Transverse colon (tissue), 4 donors: ENCODE measurements at regions not wholly inside any gene's neighbourhood (a gene's known extent, or its start where the extent isn't known, plus 50 kb on each side); places are given as distances from the start of the nearest gene placed in this dataset.

Source experiments
- DNase-seq: peaks from one replicate; pipeline ENCODE4 v3.0.0-alpha.2; 2019
- H3K27ac ChIP-seq, 4 donors: fragments of 200-600 bp; sonication (generic); 2 replicates each; pipeline ENCODE4 v1.5.1; 2016 to 2018; ENCODE audit warnings: inconsistent platforms in 4 of 4
- H3K27me3 ChIP-seq: fragments of 200-600 bp; sonication (generic); 2 replicates; pipeline ENCODE4 v1.5.1; 2017; ENCODE audit warnings: inconsistent platforms
- H3K36me3 ChIP-seq, 4 donors: fragments of 200-600 bp; sonication (generic); 2 replicates each; pipeline ENCODE4 v1.5.1; 2017 to 2019; ENCODE audit warnings: inconsistent platforms in 4 of 4
- H3K4me1 ChIP-seq, 4 donors: fragments of 200-600 bp; sonication (generic); 2 replicates each; pipeline ENCODE4 v1.5.1; 2017 to 2020; ENCODE audit warnings: inconsistent platforms in 4 of 4
- H3K4me3 ChIP-seq, 4 donors: fragments of 200-600 bp; sonication (generic); 1 replicate in 1 of 4; 2 replicates in 3 of 4; pipeline versions ENCODE4 v1.5.1 to v1.6.1; 2017 to 2019; ENCODE audit warnings: inconsistent platforms in 4 of 4
- H3K9me3 ChIP-seq, 2 donors: fragments of 200-600 bp; sonication (generic); 2 replicates each; pipeline ENCODE4 v1.5.1; 2017 to 2019; ENCODE audit warnings: inconsistent platforms in 2 of 2
- EP300 ChIP-seq: sonication (generic); formaldehyde crosslinking; IDR thresholded peaks from one replicate; pipeline ENCODE4 v1.6.1; 2017; ENCODE audit warnings: antibody characterized with exemption, low read depth
- POLR2A ChIP-seq: fragments of 450-650 bp; IDR thresholded peaks from one replicate; pipeline ENCODE4 v1.6.1; 2016; ENCODE audit warnings: antibody characterized with exemption, mild to moderate bottlenecking, moderate library complexity
- POLR2AphosphoS5 ChIP-seq, 3 donors: sonication (generic); formaldehyde crosslinking; IDR thresholded peaks; one replicate each; pipeline ENCODE4 v1.6.1; 2016; ENCODE audit warnings: antibody characterized with exemption in 3 of 3
- WGBS, 2 donors: methylation state at CpG; one replicate each; pipeline ENCODE4 v1.1.5; 2018; ENCODE audit warnings: low coverage in 1 of 2; 5-methylcytosine and 5-hydroxymethylcytosine counted together
- in situ Hi-C, 4 donors: fragments of 200-750 bp; cut with MboI; loops; one replicate each; pipeline versions ENCODE4 v1.15.0 to v1.15.1; 2017; ENCODE audit warnings: low sequenced_read_pairs in 3 of 4, low pct_ligation_motif_present in 1 of 4, low pct_unique_long_range_greater_than_20kb in 1 of 4
- intact Hi-C: fragments of 100-400 bp; cut with DNase I; formaldehyde crosslinking; loops from one replicate; pipeline ENCODE4 v1.15.1; 2023; ENCODE audit warnings: low total_unique reads
- TF ChIP-seq, protein P1 (sequence below), 5 experiments: fragments of 200-600 bp in 3 of 5; fragments of 450-650 bp in 2 of 5; sonication (generic) in 3 of 5; IDR thresholded peaks; 1 replicate in 2 of 5; 2 replicates in 3 of 5; pipeline ENCODE4 v1.5.1; 2016 to 2017; ENCODE audit warnings: antibody characterized with exemption in 5 of 5, inconsistent platforms in 3 of 5, mild to moderate bottlenecking in 2 of 5, moderate library complexity in 1 of 5

- intact Hi-C loops: no loop called here
- Histone ChIP-seq H3K4me3 (no peak overlapping the region), H3K27me3 (no peaks in the 10 kb centered on the region), H3K9me3 (no peaks in the 10 kb centered on the region), H3K27ac (no peak overlapping the region), H3K36me3 (no peaks in the 10 kb centered on the region), H3K4me1 (no peaks in the 10 kb centered on the region)
- TF ChIP-seq POLR2AphosphoS5 (IDR thresholded peaks at IDR 0.05) (no peak), POLR2A (no peak), EP300 (no peak)
- TF ChIP-seq, protein P1, sequence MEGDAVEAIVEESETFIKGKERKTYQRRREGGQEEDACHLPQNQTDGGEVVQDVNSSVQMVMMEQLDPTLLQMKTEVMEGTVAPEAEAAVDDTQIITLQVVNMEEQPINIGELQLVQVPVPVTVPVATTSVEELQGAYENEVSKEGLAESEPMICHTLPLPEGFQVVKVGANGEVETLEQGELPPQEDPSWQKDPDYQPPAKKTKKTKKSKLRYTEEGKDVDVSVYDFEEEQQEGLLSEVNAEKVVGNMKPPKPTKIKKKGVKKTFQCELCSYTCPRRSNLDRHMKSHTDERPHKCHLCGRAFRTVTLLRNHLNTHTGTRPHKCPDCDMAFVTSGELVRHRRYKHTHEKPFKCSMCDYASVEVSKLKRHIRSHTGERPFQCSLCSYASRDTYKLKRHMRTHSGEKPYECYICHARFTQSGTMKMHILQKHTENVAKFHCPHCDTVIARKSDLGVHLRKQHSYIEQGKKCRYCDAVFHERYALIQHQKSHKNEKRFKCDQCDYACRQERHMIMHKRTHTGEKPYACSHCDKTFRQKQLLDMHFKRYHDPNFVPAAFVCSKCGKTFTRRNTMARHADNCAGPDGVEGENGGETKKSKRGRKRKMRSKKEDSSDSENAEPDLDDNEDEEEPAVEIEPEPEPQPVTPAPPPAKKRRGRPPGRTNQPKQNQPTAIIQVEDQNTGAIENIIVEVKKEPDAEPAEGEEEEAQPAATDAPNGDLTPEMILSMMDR (IDR thresholded peaks at IDR 0.05): no peak
- no peak for DNase-seq
- in situ Hi-C loops: no loop called here
- WGBS, 2 donors: 71 to 100% methylated on average over 1 of the region's 1 CpG
Observed at GRCh38 chr13:55528434-55528833, 1612.3 kb upstream of the PRR20A start.

- intact Hi-C loops: no loop called here
- no peak overlapping the region for H3K27ac ChIP-seq
- in situ Hi-C loops: no loop called here
- H3K4me1 ChIP-seq: no peaks in the 10 kb centered on the region
- H3K4me3 ChIP-seq: no peak overlapping the region
- 79 to 88% methylated on average over 1 of the region's 1 CpG for whole genome bisulfite sequencing, 2 donors
- no peaks in the 10 kb centered on the region for H3K9me3 ChIP-seq
- DNase-seq: no peak
- H3K36me3 ChIP-seq: no peaks in the 10 kb centered on the region
- TF ChIP-seq POLR2AphosphoS5 (IDR thresholded peaks at IDR 0.05): no peak
- no peak for TF ChIP-seq POLR2A
- TF ChIP-seq, protein P1 (IDR thresholded peaks at IDR 0.05): no peak
- TF ChIP-seq EP300: no peak
- H3K27me3 ChIP-seq: no peaks in the 10 kb centered on the region
Observed at GRCh38 chr13:55534306-55534705, 1606.4 kb upstream of the PRR20A start.

- WGBS, 2 donors: 86 to 88% methylated on average over 2 of the region's 2 CpGs
- H3K4me1 ChIP-seq: no peaks in the 10 kb centered on the region
- in situ Hi-C loops: no loop called here
- DNase-seq: no peak
- TF ChIP-seq POLR2A: no peak
- no peak for TF ChIP-seq EP300
- TF ChIP-seq, protein P1 (IDR thresholded peaks at IDR 0.05): no peak
- no peak for TF ChIP-seq POLR2AphosphoS5 (IDR thresholded peaks at IDR 0.05)
- no peak overlapping the region for H3K4me3 ChIP-seq
- H3K27me3 ChIP-seq: no peaks in the 10 kb centered on the region
- no peak overlapping the region for H3K27ac ChIP-seq
- H3K9me3 ChIP-seq: no peaks in the 10 kb centered on the region
- intact Hi-C loops: no loop called here
- no peaks in the 10 kb centered on the region for H3K36me3 ChIP-seq
Observed at GRCh38 chr13:55538424-55538823, 1602.3 kb upstream of the PRR20A start.

- Histone ChIP-seq H3K36me3 (no peaks in the 10 kb centered on the region), H3K4me1 (no peaks in the 10 kb centered on the region), H3K27ac (no peak overlapping the region), H3K9me3 (peaks cover 4% of the 10 kb centered on the region in 2 donors), H3K27me3 (no peaks in the 10 kb centered on the region), H3K4me3 (no peak overlapping the region)
- DNase-seq: no peak
- in situ Hi-C loops (no loop called here), intact Hi-C loops (no loop called here)
- TF ChIP-seq POLR2A (no peak), POLR2AphosphoS5 (IDR thresholded peaks at IDR 0.05) (no peak), EP300 (no peak)
- TF ChIP-seq, protein P1 (IDR thresholded peaks at IDR 0.05): no peak
Observed at GRCh38 chr13:55543053-55543452, 1597.7 kb upstream of the PRR20A start.
